ENCODE measurements at regions not wholly inside any gene's neighbourhood (a gene's known extent, or its start where the extent isn't known, plus 50 kb on each side); places are given as distances from the start of the nearest gene placed in this dataset.

DNA sequence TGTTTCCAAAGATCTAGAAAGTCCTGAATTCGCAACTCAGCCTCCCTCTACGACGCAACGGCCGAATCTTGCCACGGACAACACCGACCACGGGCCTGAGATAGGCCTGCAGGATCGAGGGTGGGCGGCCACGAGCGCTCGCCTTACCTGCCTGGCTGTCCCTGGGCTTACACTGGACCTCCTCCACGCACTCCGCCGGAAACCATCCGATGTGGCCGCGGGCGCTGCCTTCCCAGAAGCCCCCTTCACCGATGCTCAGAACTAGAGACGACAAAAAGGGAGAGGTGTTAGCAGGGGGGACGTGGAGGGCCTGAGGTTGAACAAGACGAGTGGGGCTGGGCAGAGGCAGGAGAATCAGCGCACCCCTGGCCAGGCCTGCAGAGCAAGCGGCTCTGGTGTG, 400.0 kb downstream of the CTTN start:
- DNase-seq (ENCODE audit: low spot score) (no peak), ATAC-seq (ENCODE audit: low FRiP score) (no peak)
- TF ChIP-seq, protein P1, sequence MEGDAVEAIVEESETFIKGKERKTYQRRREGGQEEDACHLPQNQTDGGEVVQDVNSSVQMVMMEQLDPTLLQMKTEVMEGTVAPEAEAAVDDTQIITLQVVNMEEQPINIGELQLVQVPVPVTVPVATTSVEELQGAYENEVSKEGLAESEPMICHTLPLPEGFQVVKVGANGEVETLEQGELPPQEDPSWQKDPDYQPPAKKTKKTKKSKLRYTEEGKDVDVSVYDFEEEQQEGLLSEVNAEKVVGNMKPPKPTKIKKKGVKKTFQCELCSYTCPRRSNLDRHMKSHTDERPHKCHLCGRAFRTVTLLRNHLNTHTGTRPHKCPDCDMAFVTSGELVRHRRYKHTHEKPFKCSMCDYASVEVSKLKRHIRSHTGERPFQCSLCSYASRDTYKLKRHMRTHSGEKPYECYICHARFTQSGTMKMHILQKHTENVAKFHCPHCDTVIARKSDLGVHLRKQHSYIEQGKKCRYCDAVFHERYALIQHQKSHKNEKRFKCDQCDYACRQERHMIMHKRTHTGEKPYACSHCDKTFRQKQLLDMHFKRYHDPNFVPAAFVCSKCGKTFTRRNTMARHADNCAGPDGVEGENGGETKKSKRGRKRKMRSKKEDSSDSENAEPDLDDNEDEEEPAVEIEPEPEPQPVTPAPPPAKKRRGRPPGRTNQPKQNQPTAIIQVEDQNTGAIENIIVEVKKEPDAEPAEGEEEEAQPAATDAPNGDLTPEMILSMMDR (IDR thresholded peaks at IDR 0.05), result no peak

DNA sequence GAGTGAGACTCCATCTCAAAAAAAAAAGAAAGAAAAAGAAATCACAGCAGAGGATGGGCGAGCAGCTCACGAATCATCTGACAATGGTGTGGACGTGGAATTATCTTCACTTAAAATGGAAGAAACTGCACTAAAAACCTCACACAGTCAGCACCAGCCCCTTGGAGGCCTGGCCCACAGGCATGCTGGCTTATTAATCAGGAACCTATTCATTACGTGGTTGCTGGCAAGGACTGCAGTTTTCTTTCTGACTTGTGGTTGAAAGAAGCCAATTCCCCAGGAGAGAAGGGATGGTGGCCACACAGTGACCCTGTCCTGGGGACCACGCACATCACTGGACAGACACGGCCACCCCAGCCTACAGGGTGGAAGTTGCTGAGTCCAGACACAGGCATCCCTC, 401.1 kb downstream of the CTTN start:
- no peak for DNase-seq (ENCODE audit: low spot score)
- no peak for ATAC-seq (ENCODE audit: low FRiP score)
- TF ChIP-seq, protein P1 (IDR thresholded peaks at IDR 0.05), result no peak

DNA sequence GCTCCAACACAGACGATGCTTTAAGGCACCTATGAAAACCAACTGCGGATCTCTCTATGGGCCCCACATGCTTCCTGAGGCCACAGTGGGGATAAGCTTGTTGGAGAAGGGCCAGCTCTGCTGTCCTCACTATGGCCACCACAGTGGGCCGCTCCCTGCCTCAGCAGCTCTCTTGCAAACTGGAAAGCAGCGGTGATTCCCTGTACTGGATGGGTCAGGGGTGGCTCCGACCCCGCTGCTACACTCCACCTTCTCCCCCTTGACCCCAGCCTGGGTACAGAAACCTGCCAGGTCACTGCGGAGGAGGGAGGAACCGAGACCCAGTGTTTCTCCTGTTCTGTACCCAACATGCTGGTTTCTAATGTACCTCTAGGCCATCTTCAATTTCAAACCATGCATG, 403.9 kb downstream of the CTTN start:
- TF ChIP-seq, protein P1 (IDR thresholded peaks at IDR 0.05), result no peak
- DNase-seq (ENCODE audit: low spot score) (no peak), ATAC-seq (ENCODE audit: low FRiP score) (no peak)

DNA sequence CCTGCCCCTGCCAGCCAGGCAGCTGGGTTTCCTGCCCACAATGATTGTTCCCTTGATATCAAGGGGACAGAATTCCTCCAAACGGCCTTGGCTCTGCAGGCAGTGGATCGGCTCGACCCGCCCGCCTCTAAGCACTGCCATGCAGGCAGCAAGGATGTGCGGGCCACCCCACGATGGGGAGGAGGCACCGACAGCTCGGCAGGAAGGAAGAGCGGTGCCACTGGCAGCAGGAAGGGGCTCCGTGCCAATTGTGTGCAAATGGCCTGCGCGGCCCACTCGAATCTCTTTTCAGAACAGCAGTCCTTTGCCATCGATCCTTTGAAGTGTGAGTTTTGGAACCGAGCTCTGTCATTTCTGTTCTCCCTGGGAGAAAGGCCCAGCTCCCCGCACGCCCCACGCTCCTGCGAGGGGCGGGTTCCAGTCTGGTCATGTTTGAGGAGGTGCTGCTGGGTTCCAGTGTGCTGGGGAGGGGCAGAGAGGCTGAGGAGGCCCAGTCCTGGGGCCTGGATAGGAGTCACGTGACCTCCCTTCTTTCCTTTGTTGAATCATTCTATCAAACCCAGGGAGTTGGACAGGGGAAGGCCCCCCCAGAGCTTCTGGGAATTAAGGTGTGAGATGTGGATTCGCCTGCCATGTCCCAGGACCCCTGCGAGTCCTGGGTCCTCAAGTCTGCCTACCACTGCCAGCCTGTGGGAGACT, 406.0 kb downstream of the CTTN start:
- DNase-seq (ENCODE audit: low spot score), result no peak
- TF ChIP-seq, protein P1 (IDR thresholded peaks at IDR 0.05), result no peak
- no peak for ATAC-seq (ENCODE audit: low FRiP score)

DNA sequence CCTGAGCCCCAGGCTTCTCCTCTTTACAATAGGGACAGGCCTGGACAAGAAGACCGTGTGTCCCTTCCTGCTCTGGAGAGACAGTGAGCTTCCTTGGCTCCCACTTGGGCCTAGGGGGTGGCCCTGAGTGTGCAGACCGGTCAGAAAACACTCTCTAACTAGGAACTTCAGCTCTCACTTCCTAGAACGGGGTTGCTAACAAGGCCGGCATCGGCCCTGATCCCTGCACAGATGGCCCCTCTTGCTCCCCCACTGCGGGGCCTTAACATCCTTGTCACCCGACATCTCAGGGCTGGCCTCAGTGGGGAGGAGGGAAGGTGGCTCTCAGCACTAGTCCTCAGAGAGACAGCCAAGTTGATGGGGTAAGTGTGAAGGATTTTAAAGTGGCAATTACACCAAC, 406.9 kb downstream of the CTTN start:
- ATAC-seq (ENCODE audit: low FRiP score), result no peak
- no peak for DNase-seq (ENCODE audit: low spot score)
- TF ChIP-seq, protein P1 (IDR thresholded peaks at IDR 0.05), result no peak

DNA sequence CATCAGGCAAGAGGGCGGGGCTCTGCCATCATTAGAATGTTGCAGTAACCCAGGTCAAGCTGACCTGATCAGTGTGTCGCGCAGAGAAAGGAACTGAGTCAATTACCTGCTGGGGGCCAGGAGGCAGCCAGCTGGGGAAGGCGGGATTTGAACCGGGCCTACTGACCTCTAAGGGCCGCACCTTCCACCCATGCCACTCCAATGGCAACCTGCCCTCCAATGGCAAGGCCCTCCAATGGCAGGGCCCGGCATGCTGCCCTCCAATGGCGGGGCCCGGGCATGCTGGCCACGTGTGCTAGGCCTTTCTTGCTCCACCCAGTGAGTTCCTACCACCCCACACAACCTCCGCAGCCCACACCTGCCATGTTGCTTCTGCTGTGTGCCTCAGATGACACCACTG, 407.6 kb downstream of the CTTN start:
- TF ChIP-seq, protein P1 (IDR thresholded peaks at IDR 0.05), result no peak
- ATAC-seq (ENCODE audit: low FRiP score) (no peak), DNase-seq (ENCODE audit: low spot score) (no peak)

DNA sequence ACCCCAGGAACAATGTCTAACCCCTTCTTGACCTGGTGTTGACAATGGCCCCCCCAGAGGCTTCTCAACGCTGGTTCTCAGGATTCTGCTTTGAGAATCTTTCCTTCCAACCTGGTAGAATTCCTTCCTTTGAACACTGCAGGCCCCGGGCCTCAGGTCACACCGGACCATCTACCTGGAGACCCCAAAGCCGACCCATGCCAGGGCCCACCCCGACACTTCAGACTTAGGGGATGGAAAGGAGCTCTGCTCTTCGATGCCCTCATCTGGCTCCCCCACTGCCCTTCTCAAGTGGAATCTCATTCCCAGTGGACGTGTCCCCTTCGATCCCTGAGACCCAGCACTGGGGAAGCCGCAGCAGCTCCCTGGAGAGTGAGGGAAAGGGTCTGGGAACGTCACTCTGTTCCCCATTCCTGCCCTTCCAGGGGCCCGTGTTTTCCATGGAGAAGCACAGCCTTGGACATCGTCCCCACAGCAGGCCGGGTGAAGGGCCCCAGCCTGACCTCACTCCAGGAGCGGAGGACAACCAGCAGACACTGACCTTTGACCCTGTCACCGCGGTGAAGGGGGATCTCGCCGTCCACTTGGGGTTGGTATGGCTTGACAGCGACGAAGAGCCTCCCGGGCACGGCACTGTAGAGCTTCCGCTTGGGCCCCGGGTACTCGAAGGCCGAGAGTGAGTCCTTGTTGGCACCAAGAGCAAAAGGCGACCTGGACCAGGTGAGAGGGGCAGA, 408.3 kb downstream of the CTTN start:
- ATAC-seq (ENCODE audit: low FRiP score) (no peak), DNase-seq (ENCODE audit: low spot score) (no peak)
- TF ChIP-seq, protein P1 (IDR thresholded peaks at IDR 0.05), result no peak

Data from omental fat pad (tissue), 3 donors.